SK-N-SH treated with all-trans-retinoic acid at 6 μM for 48 hours (cell line): ENCODE measurements at regions not wholly inside any gene's neighbourhood (a gene's known extent, or its start where the extent isn't known, plus 50 kb on each side); places are given as distances from the start of the nearest gene placed in this dataset.

Source experiments
- ATAC-seq: fragments of 200-7000 bp; cut with Tn5 transposase; 3 replicates; pipeline ENCODE4 v1.9.1; 2020; ENCODE audit warnings: mild to moderate bottlenecking, moderate library complexity
- CREB5 ChIP-seq: fragments of 250-450 bp; sonication (Bioruptor Pico); IDR thresholded peaks from 2 replicates; pipeline ENCODE4 v1.5.1; 2020; ENCODE audit warnings: low read depth, mild to moderate bottlenecking, moderate library complexity
- CSDC2 ChIP-seq: fragments of 250-450 bp; sonication (Bioruptor Pico); IDR thresholded peaks from 2 replicates; pipeline ENCODE4 v1.5.0; 2020; ENCODE audit warnings: mild to moderate bottlenecking, moderate library complexity
- CSRNP3 ChIP-seq: fragments of 250-450 bp; sonication (Bioruptor Pico); IDR thresholded peaks from 2 replicates; pipeline ENCODE4 v1.5.1; 2021; ENCODE audit warnings: mild to moderate bottlenecking, moderate library complexity
- ESRRG ChIP-seq: fragments of 250-450 bp; sonication (Bioruptor Pico); IDR thresholded peaks from 2 replicates; pipeline ENCODE4 v1.6.1; 2021; ENCODE audit warnings: mild to moderate bottlenecking
- GLIS3 ChIP-seq: fragments of 250-450 bp; sonication (Bioruptor Pico); IDR thresholded peaks from 2 replicates; pipeline ENCODE4 v1.5.0; 2020; ENCODE audit warnings: mild to moderate bottlenecking, moderate library complexity
- ISL1 ChIP-seq: fragments of 250-450 bp; sonication (Bioruptor Pico); IDR thresholded peaks from 2 replicates; pipeline ENCODE4 v2.1.2; 2022; ENCODE audit warnings: mild to moderate bottlenecking, moderate library complexity
- OSR1 ChIP-seq: fragments of 250-450 bp; sonication (Bioruptor Pico); IDR thresholded peaks from 2 replicates; pipeline ENCODE4 v1.8.0; 2022; ENCODE audit warnings: moderate library complexity, mild to moderate bottlenecking, inconsistent platforms
- PATZ1 ChIP-seq: fragments of 250-450 bp; sonication (Bioruptor Pico); IDR thresholded peaks from 2 replicates; pipeline ENCODE4 v1.8.0; 2020; ENCODE audit warnings: mild to moderate bottlenecking, moderate library complexity, borderline replicate concordance
- POU6F1 ChIP-seq: fragments of 250-450 bp; sonication (Bioruptor Pico); IDR thresholded peaks from 2 replicates; pipeline ENCODE4 v1.8.0; 2021; ENCODE audit warnings: low read depth, mild to moderate bottlenecking, moderate library complexity, borderline replicate concordance
- PPARA ChIP-seq: fragments of 250-450 bp; sonication (Bioruptor Pico); IDR thresholded peaks from 2 replicates; pipeline ENCODE4 v1.5.0; 2020; ENCODE audit warnings: mild to moderate bottlenecking, borderline replicate concordance
- RARB ChIP-seq: fragments of 250-450 bp; sonication (Bioruptor Pico); IDR thresholded peaks from 2 replicates; pipeline ENCODE4 v1.8.0; 2021; ENCODE audit warnings: mild to moderate bottlenecking, moderate library complexity
- SNAI2 ChIP-seq: fragments of 250-450 bp; sonication (Bioruptor Pico); IDR thresholded peaks from 2 replicates; pipeline ENCODE4 v1.5.0; 2020; ENCODE audit warnings: mild to moderate bottlenecking, moderate library complexity
- TCF4 ChIP-seq: fragments of 250-450 bp; sonication (Bioruptor Pico); IDR thresholded peaks from 2 replicates; pipeline ENCODE4 v1.8.0; 2021; ENCODE audit warnings: mild to moderate bottlenecking, moderate library complexity, borderline replicate concordance
- TOX ChIP-seq: fragments of 250-450 bp; sonication (Bioruptor Pico); IDR thresholded peaks from 2 replicates; pipeline ENCODE4 v1.8.0; 2021; ENCODE audit warnings: mild to moderate bottlenecking, moderate library complexity, borderline replicate concordance
- ZC3H10 ChIP-seq: fragments of 250-450 bp; sonication (Bioruptor Pico); IDR thresholded peaks from 2 replicates; pipeline ENCODE4 v1.5.1; 2021; ENCODE audit warnings: mild to moderate bottlenecking, moderate library complexity
- ZNF565 ChIP-seq: fragments of 450-650 bp; formaldehyde crosslinking; conservative IDR thresholded peaks from 2 replicates; pipeline ENCODE4 v1.5.0; 2020; ENCODE audit warnings: low read depth, mild to moderate bottlenecking, moderate library complexity
- ZNF70 ChIP-seq: fragments of 450-650 bp; formaldehyde crosslinking; IDR thresholded peaks from 2 replicates; pipeline ENCODE4 v1.5.0; 2020; ENCODE audit warnings: mild to moderate bottlenecking, moderate library complexity
- ZNF8 ChIP-seq: fragments of 450-650 bp; formaldehyde crosslinking; IDR thresholded peaks from 2 replicates; pipeline ENCODE4 v1.5.0; 2020; ENCODE audit warnings: mild to moderate bottlenecking, moderate library complexity

- no peak for TF ChIP-seq ISL1
- no peak for TF ChIP-seq CSRNP3 (CRISPR knock-in tag)
- no peak for TF ChIP-seq ESRRG (CRISPR knock-in tag)
- TF ChIP-seq TOX (CRISPR knock-in tag), result no peak
- no peak for TF ChIP-seq RARB (CRISPR knock-in tag)
- TF ChIP-seq ZNF565 (CRISPR knock-in tag), result no peak
- TF ChIP-seq SNAI2 (CRISPR knock-in tag), result no peak
- TF ChIP-seq PATZ1 (CRISPR knock-in tag), result no peak
- ATAC-seq, result no peak
These were observed 493.2 kb upstream of the ERCC4 start for GRCh38 chr16:13426736-13427135.

- no peak for ATAC-seq
- TF ChIP-seq POU6F1 (no peak), ZNF8 (CRISPR knock-in tag) (no peak), ZNF565 (CRISPR knock-in tag) (no peak), ZC3H10 (CRISPR knock-in tag) (no peak), CSRNP3 (CRISPR knock-in tag) (no peak), OSR1 (CRISPR knock-in tag) (no peak), PPARA (CRISPR knock-in tag) (no peak), CSDC2 (CRISPR knock-in tag) (no peak), TCF4 (CRISPR knock-in tag) (no peak), PATZ1 (CRISPR knock-in tag) (no peak), GLIS3 (CRISPR knock-in tag) (no peak), ZNF70 (CRISPR knock-in tag) (no peak), TOX (CRISPR knock-in tag) (no peak)
These were observed 492.0 kb upstream of the ERCC4 start for GRCh38 chr16:13427943-13428342.

GRCh38 chr16:13429416-13429815 is 490.5 kb upstream of the ERCC4 start:
- TF ChIP-seq CREB5 (CRISPR knock-in tag) (no peak), GLIS3 (CRISPR knock-in tag) (no peak), CSRNP3 (CRISPR knock-in tag) (no peak), PATZ1 (CRISPR knock-in tag) (no peak), ZNF565 (CRISPR knock-in tag) (no peak), ISL1 (no peak)
- no peak for ATAC-seq
